WERI-Rb-1 (cell line): ENCODE measurements at regions not wholly inside any gene's neighbourhood (a gene's known extent, or its start where the extent isn't known, plus 50 kb on each side); places are given as distances from the start of the nearest gene placed in this dataset.

Experiments
- DNase-seq: peaks from one replicate; pipeline ENCODE4 v3.0.0-alpha.2; 2020
- H3K27ac ChIP-seq: fragments of 250-450 bp; sonication (Bioruptor Pico); 2 replicates; pipeline ENCODE4 v1.5.1; 2020; ENCODE audit warnings: mild to moderate bottlenecking, moderate library complexity
- H3K27me3 ChIP-seq: fragments of 250-450 bp; sonication (Bioruptor Pico); 2 replicates; pipeline ENCODE4 v1.5.1; 2021; ENCODE audit warnings: mild to moderate bottlenecking, low read depth, moderate library complexity; ENCODE audit not compliant: insufficient read depth, severe bottlenecking
- H3K36me3 ChIP-seq: fragments of 250-450 bp; sonication (Bioruptor Pico); 2 replicates; pipeline ENCODE4 v1.5.1; 2020; ENCODE audit warnings: mild to moderate bottlenecking, moderate library complexity
- H3K4me3 ChIP-seq: 2 replicates; pipeline ENCODE4 v1.5.1; 2011; ENCODE audit warnings: low read depth, mild to moderate bottlenecking, control low read depth, low read length
- H3K9me3 ChIP-seq: fragments of 250-450 bp; sonication (Bioruptor Pico); 2 replicates; pipeline ENCODE4 v1.5.1; 2021; ENCODE audit warnings: mild to moderate bottlenecking, moderate library complexity; ENCODE audit not compliant: severe bottlenecking
- CTCF ChIP-seq: IDR thresholded peaks from 2 replicates; pipeline ENCODE4 v1.5.1; 2011; ENCODE audit warnings: low read depth, mild to moderate bottlenecking, control low read depth, inconsistent platforms, low read length

- DNase-seq = no peak
- Histone ChIP-seq H3K9me3 (no peaks in the 10 kb centered on the region), H3K27ac (no peak overlapping the region), H3K36me3 (no peaks in the 10 kb centered on the region), H3K4me3 (no peak overlapping the region), H3K27me3 (no peaks in the 10 kb centered on the region)
- TF ChIP-seq CTCF = no peak
These were observed 267.8 kb upstream of the SNX7 start for GRCh38 chr1:98393719-98394118.

GRCh38 chr1:98391175-98391574 is 270.3 kb upstream of the SNX7 start:
- no peaks in the 10 kb centered on the region for H3K27me3 ChIP-seq
- H3K9me3 ChIP-seq = peaks cover 2% of the 10 kb centered on the region
- no peak overlapping the region for H3K27ac ChIP-seq
- no peak overlapping the region for H3K4me3 ChIP-seq
- DNase-seq = no peak
- H3K36me3 ChIP-seq = no peaks in the 10 kb centered on the region
- no peak for TF ChIP-seq CTCF

GRCh38 chr1:98389809-98390208 is 271.7 kb upstream of the SNX7 start:
- Histone ChIP-seq H3K4me3 (no peak overlapping the region), H3K9me3 (peaks cover 2% of the 10 kb centered on the region), H3K27me3 (no peaks in the 10 kb centered on the region), H3K36me3 (no peaks in the 10 kb centered on the region), H3K27ac (no peak overlapping the region)
- DNase-seq = no peak
- no peak for TF ChIP-seq CTCF

GRCh38 chr1:98388441-98388840 is 273.1 kb upstream of the SNX7 start:
- no peak for TF ChIP-seq CTCF
- no peak overlapping the region for H3K4me3 ChIP-seq
- H3K27ac ChIP-seq = no peak overlapping the region
- no peak for DNase-seq
- H3K36me3 ChIP-seq = no peaks in the 10 kb centered on the region
- H3K9me3 ChIP-seq = peaks cover 2% of the 10 kb centered on the region
- H3K27me3 ChIP-seq = no peaks in the 10 kb centered on the region

- peaks cover 2% of the 10 kb centered on the region for H3K9me3 ChIP-seq
- H3K27ac ChIP-seq = no peak overlapping the region
- TF ChIP-seq CTCF = no peak
- no peaks in the 10 kb centered on the region for H3K27me3 ChIP-seq
- no peak for DNase-seq
- H3K4me3 ChIP-seq = no peak overlapping the region
- H3K36me3 ChIP-seq = no peaks in the 10 kb centered on the region
These were observed 273.8 kb upstream of the SNX7 start for GRCh38 chr1:98387701-98388100.

- TF ChIP-seq CTCF = no peak
- Histone ChIP-seq H3K9me3 (peaks cover 2% of the 10 kb centered on the region), H3K36me3 (no peaks in the 10 kb centered on the region), H3K27me3 (no peaks in the 10 kb centered on the region), H3K4me3 (no peak overlapping the region), H3K27ac (no peak overlapping the region)
- DNase-seq = no peak
These were observed 274.7 kb upstream of the SNX7 start for GRCh38 chr1:98386675-98387440.
